Fibroblast of villous mesenchyme (primary cell): ENCODE measurements at regions not wholly inside any gene's neighbourhood (a gene's known extent, or its start where the extent isn't known, plus 50 kb on each side); places are given as distances from the start of the nearest gene placed in this dataset.
A peak's percentile ranks its signal among the peaks of the same experiment; 100 is the strongest.
"Not testable (repeated sequence)": the region's sequence is repeated elsewhere in the genome, so short reads cannot be mapped to it uniquely, and the experiment has no call there.

ENCODE experiments used
- DNase-seq: peaks from one replicate; pipeline ENCODE4 v3.0.0-alpha.2; 2010; ENCODE audit warnings: low read depth
- H3K4me3 ChIP-seq: 2 replicates; pipeline ENCODE4 v1.5.1; 2011; ENCODE audit warnings: low read depth, mild to moderate bottlenecking, low read length
- TF ChIP-seq, protein P1 (sequence below): IDR thresholded peaks from 2 replicates; pipeline ENCODE4 v1.5.1; 2012; ENCODE audit warnings: low read depth, mild to moderate bottlenecking, low read length; ENCODE audit not compliant: insufficient read depth

DNA sequence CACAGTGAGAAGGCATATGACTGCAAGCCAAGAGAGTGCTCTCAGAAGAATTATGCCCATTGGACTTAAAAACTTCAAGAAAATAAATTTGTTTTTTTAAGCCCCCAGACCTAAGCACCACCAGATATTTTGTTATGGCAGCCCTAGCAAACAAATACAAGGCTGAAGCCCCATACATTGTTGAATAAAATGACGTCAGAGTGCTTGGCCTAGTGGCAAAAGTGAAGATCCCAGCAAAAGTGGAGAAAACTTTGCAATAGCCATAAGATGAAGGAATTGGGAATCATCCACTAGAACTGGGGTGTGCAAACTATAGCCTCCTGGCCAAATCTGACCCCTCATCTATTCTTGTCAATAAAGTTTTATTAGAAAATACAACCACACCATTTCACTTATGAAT lies 517.5 kb downstream of the IRS1 start:
- no peak overlapping the region for H3K4me3 ChIP-seq
- no peak for DNase-seq
- TF ChIP-seq, protein P1, sequence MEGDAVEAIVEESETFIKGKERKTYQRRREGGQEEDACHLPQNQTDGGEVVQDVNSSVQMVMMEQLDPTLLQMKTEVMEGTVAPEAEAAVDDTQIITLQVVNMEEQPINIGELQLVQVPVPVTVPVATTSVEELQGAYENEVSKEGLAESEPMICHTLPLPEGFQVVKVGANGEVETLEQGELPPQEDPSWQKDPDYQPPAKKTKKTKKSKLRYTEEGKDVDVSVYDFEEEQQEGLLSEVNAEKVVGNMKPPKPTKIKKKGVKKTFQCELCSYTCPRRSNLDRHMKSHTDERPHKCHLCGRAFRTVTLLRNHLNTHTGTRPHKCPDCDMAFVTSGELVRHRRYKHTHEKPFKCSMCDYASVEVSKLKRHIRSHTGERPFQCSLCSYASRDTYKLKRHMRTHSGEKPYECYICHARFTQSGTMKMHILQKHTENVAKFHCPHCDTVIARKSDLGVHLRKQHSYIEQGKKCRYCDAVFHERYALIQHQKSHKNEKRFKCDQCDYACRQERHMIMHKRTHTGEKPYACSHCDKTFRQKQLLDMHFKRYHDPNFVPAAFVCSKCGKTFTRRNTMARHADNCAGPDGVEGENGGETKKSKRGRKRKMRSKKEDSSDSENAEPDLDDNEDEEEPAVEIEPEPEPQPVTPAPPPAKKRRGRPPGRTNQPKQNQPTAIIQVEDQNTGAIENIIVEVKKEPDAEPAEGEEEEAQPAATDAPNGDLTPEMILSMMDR, result no peak

DNA sequence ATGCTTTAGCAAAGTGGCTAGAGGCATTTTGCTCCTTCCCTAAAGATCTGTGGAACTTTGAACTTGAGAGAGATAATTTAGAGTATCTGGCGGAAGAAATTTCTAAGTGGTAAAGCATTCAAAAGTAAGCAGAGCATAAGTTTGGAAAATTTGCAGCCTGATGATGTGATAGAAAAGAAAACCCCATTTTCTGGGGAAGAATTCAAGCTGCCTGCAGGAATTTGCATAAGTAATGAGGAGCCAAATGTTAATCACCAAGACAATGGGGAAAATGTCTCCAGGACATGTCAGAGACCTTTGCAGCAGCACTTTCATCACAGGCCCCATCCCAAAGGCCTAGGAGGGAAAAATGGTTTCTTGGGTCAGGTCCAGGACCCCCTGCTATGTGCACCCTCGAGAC lies 519.5 kb downstream of the IRS1 start:
- H3K4me3 ChIP-seq, DNase-seq: not testable (repeated sequence)

DNA sequence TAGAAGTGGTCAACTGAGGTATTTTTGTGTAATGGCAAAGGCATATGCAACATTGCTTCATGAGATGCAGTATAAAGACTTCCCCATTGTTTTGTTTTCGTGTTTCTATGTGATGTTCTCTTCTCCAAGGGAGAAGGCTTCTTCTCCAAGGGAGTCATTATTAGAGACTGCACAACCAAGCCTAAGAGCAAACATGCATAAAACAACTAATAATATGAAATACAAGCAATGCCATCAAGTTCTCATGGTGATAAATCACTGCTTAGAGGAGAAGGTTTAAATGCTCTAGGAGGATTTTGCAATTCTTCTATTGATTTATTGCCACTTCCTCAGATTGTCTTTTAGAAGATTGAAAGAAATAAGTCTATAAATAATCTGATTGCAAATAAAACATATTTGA lies 524.4 kb downstream of the IRS1 start:
- H3K4me3 ChIP-seq, result no peak overlapping the region
- DNase-seq, result peak; percentile 27
- TF ChIP-seq, protein P1, result no peak

DNA sequence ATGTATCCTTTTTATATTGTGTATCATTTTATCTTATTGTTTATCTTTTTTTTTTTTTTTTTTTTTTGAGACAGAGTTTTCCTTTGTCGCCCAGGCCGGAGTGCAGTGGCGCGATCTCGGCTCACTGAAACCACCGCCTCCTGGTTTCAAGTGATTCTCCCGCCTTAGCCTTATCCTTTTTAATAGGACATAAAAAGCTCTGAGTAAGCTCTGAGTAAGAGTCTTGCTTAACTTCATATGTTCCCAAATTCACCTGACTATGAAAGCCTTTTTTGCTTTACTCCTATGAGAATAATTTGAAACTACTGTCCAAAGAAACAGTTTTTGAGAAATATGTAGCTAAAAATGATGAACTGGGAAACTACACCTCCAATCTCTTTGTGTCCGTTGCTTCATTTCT lies 525.5 kb downstream of the IRS1 start:
- TF ChIP-seq, protein P1, result no peak
- DNase-seq, result no peak
- H3K4me3 ChIP-seq, result no peak overlapping the region

DNA sequence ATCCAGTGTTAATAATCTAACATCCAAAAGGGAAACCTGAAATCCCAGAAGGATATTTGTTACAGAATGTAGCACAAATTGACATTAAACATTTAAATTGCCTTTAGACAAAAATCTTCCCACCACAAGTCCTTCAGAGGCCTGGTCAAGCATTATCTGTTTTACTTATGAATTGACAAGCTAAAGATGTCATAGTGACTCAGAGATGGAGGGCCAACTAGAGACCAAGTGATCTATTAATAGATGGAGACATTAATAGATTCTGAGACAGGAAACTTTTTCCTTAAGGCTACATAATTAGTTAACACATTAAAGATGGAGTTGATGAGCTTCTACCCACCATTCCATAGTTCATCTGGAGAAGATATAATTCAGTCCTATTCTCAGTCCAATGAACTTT lies 526.2 kb downstream of the IRS1 start:
- H3K4me3 ChIP-seq, result no peak overlapping the region
- TF ChIP-seq, protein P1, result no peak
- no peak for DNase-seq

DNA sequence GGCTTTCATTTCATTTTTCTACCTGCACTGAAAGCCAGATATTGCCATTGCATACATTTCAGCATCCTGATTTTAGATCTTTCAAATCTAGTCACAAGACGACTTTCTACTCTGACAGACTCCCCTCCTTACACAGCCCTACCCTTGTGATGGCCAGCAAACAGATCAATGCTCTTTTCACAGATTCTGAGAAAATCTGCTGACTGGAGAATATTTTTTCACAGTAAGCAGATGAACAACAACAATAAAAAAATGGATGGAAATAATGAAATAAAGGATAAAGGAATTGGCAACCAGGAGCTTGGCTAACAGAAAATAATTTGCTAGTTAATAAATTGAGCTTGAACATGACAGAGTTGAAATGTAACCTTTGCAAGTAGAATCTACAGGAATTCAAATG lies 527.2 kb downstream of the IRS1 start:
- no peak for DNase-seq
- H3K4me3 ChIP-seq, result no peak overlapping the region
- TF ChIP-seq, protein P1, result no peak

DNA sequence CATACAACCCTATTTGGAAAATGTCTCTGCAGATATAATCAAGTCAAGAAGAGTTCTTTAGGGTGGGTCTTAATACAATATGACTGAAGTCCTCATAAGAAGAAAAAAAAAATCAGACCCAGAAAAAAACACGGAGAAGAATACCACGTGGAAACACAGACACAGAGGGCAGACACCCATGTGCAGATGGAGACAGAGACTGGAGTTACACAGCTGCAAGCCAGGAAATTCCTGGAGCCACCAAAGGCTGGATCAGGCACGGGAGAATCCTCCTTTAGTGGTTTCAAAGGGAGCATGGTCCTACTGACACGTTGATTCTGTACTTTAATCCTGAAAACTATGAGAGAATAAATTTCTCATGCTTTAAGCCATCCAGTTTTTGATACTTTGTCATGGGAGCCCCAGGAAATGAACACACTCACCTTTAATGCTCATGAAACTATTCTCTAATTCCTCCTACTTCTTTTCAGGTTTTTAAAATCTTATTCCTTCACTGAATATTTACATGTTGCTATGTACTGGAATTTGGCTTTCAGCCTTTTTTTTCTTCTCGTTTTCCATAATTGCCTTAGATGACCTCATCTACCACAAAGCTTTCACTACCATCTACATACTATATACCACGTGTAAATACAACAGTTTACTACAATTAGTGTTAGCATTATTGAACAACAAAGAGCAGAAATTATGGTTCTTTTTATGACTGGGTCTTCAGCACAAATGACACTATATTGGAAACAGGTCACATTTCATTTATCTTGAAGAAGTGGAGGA lies 529.1 kb downstream of the IRS1 start:
- TF ChIP-seq, protein P1, result no peak
- H3K4me3 ChIP-seq, result no peak overlapping the region
- DNase-seq, result no peak
